ENCODE measurements at regions not wholly inside any gene's neighbourhood (a gene's known extent, or its start where the extent isn't known, plus 50 kb on each side); places are given as distances from the start of the nearest gene placed in this dataset.

DNA sequence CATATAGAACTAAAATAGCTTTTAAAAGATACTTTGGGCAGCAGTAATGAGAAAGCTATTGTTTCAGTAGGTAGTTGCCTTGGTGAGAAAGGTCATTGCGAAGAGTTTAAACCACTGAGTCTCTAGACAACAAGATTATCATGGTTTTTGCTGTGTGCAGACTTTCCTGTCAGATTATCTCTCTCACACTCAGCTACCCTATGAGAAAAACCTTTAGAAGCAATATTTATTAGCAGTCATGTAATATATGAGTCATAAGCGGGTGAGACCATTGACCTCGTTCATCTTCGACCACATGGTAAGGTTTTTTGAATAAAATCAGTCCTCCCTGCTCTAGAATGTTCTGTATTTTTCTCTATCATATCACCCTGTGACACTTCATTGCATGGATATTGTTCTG is 59.9 kb downstream of the GPR65 start:
- TF ChIP-seq, protein P1, sequence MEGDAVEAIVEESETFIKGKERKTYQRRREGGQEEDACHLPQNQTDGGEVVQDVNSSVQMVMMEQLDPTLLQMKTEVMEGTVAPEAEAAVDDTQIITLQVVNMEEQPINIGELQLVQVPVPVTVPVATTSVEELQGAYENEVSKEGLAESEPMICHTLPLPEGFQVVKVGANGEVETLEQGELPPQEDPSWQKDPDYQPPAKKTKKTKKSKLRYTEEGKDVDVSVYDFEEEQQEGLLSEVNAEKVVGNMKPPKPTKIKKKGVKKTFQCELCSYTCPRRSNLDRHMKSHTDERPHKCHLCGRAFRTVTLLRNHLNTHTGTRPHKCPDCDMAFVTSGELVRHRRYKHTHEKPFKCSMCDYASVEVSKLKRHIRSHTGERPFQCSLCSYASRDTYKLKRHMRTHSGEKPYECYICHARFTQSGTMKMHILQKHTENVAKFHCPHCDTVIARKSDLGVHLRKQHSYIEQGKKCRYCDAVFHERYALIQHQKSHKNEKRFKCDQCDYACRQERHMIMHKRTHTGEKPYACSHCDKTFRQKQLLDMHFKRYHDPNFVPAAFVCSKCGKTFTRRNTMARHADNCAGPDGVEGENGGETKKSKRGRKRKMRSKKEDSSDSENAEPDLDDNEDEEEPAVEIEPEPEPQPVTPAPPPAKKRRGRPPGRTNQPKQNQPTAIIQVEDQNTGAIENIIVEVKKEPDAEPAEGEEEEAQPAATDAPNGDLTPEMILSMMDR (conservative IDR thresholded peaks at IDR 0.05; ENCODE audit: low read length) = no peak
- no peak overlapping the region for H3K4me3 ChIP-seq (ENCODE audit: low read length)
- no peak for DNase-seq (ENCODE audit: low read depth)

DNA sequence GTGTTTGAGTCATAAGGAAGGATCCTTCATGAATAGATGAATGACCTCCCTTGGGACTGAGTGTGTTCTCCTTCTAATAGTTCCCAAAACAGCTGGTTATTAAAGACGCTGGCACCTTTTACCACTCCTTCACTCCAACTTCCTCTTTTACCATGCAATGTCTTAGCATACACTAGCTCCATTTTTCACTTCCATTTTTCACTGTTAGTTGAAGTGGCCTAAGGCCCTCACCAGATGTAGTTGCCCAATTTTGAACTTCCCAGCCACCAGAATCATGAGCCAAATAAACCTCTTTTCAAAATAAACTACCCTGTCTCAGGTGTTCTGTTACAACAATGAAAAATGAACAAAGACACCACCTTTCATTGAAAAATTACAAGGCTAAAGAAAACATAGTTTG is 64.7 kb downstream of the GPR65 start:
- H3K4me3 ChIP-seq (ENCODE audit: low read length) = no peak overlapping the region
- no peak for DNase-seq (ENCODE audit: low read depth)
- TF ChIP-seq, protein P1 (conservative IDR thresholded peaks at IDR 0.05; ENCODE audit: low read length) = no peak

DNA sequence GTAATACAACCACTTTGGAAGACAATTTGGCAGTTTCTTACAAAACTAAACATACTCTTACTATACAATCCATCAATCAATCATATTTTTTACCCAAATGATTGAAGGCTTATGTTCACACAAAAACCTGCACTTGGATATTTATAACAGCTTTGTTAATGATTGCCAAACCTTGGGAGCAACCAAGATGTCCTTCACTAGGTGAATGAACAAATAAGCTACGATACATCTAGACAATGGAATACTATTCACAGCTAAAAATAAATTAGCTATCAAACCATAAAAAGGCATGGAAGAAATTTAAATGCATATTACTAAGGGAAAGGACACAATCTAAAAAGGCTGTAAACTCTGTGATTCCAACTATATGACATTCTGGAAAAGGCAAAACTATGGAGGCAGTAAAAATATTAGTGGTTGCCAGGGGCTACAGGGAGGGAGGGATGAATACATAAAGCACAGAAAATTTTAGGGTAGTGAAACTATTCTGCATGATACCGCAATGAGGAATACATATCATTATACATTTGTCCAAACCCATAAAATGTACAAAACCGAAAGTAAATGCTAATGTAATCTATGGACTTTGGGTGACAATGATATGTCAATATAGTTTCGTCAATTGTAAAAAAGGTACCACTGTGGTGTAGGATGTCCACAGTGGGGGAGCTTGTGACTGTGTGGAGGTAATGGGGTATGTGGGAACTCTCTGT is 70.5 kb downstream of the GPR65 start:
- TF ChIP-seq, protein P1 (conservative IDR thresholded peaks at IDR 0.05; ENCODE audit: low read length) = no peak
- no peak for DNase-seq (ENCODE audit: low read depth)
- no peak overlapping the region for H3K4me3 ChIP-seq (ENCODE audit: low read length)

DNA sequence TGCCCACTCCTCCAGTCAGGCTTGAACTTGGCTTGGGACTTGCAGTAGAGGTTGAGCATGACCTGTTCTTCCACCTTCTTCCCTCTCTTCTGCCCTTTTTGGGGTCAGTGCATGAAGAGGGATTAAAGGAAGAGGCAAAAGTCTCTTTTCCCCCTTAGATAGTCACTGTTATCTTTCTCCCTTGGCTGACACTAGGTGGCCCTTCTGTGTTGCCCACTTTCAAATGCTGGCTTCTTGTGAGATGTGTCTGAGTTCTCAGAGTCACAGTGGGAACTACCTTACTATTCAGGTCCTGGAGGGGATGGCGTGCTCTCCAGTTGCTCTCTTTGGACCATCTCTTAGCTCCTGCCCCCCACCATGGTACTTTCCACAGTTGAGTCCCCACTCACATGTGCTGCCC is 73.6 kb downstream of the GPR65 start:
- DNase-seq (ENCODE audit: low read depth) = no peak
- no peak overlapping the region for H3K4me3 ChIP-seq (ENCODE audit: low read length)
- TF ChIP-seq, protein P1 (conservative IDR thresholded peaks at IDR 0.05; ENCODE audit: low read length) = no peak

DNA sequence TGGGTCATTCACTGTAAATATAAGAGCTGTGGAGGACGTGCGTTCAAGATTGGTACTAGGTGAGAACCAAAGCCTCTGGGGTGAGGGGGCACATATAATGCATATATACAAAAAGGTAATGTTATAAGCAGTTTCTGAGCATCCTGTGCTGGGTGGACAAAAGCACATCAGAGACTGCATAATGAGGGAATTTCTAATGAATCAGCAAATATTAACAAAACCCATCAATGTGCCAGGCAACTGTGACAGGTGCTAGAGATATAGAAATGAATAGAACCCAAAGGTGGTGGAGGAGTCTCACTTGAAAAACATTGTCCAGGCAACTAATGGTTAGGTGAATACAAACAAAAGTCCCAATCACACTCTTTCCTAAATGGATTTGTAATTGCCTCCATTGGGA is 74.7 kb downstream of the GPR65 start:
- DNase-seq (ENCODE audit: low read depth) = no peak
- TF ChIP-seq, protein P1 (conservative IDR thresholded peaks at IDR 0.05; ENCODE audit: low read length) = no peak
- no peak overlapping the region for H3K4me3 ChIP-seq (ENCODE audit: low read length)

DNA sequence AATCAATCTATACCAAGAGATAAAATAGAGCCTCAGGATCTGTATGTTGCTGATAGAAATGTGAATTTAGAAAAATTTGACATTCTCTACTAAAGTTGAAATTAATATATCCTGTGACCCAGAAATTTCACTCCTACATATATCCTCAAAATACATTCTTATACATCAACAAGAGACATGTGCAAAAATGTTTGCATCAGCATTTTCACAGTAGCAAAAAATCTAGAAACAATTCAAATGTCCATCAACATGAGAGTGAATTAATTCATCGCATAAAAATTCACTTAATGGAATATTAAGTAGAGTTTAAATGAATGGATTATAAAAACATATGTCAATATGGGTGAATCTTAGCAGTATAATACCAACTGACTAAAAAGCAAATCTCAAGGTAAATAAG is 80.8 kb downstream of the GPR65 start:
- no peak for DNase-seq (ENCODE audit: low read depth)
- TF ChIP-seq, protein P1 (conservative IDR thresholded peaks at IDR 0.05; ENCODE audit: low read length) = no peak
- H3K4me3 ChIP-seq (ENCODE audit: low read length) = no peak overlapping the region

DNA sequence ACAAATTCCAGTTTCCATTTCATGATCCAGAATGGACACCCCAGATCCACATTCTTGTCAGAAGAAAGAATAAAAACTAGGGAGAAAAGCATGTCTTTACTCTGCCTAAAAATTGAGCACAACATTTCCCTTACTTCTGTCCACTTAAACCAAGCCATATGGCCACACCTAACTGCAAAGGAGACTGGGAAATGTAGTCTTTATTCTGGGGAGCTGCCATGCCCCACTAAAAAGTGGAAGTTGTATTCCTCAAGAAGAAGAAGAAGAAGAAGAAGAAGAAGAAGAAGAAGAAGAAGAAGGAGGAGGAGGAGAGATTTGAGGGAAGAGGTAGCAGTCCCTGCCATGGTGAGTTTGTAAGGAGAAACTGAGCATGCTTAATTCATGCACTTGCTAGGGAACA is 84.5 kb downstream of the GPR65 start:
- TF ChIP-seq, protein P1 (conservative IDR thresholded peaks at IDR 0.05; ENCODE audit: low read length) = no peak
- no peak for DNase-seq (ENCODE audit: low read depth)
- no peak overlapping the region for H3K4me3 ChIP-seq (ENCODE audit: low read length)
